EL (cell line): ENCODE measurements at regions not wholly inside any gene's neighbourhood (a gene's known extent, or its start where the extent isn't known, plus 50 kb on each side); places are given as distances from the start of the nearest gene placed in this dataset.
"Not testable (repeated sequence)": the region's sequence is repeated elsewhere in the genome, so short reads cannot be mapped to it uniquely, and the experiment has no call there.

Experiments
- DNase-seq: peaks from one replicate; pipeline ENCODE4 v3.0.0-alpha.2; 2016

GRCh38 chr5:106303911-106304310, 1366.8 kb downstream of the EFNA5 start:
- no peak for DNase-seq

- DNase-seq, result peak; percentile 0
Measured at GRCh38 chr5:106292654-106293053, 1378.1 kb downstream of the EFNA5 start.

DNA sequence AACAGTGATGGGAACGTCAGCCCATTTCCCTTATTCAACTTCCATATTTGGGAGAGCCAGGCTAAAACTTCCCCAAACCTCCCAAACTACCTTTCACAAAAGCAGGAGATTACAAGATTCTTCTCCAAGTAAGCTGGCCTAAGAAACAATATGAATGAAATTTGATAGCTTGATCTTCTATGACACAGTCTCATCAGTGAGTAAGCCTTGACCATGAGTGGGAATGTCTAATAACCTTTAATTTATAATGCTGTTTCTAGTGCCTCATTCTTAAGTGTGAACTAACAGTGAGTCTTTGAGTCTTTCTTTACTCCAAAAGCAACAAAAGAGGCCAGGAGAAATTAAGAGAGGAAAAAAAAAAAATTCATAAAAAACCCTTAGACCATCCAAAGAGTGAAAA, 1379.9 kb downstream of the EFNA5 start:
- DNase-seq, result no peak

DNA sequence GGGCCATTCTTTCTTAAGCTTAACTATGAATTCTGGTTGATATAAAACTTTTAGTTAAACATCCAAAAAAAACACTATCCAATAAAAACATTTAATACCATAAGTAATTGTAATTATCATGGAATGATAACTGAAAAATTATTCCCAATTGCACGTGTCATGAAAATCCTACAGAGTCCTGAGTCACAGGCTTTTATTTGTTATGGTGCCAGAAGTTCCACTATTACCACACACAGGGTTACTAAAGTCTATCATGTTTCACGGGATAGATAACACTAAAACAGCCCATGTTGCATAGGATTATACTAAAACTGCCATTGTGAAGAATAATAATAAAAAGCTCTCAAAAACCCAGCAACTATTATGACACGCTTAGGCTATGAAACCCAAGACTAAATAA, 1381.8 kb downstream of the EFNA5 start:
- no peak for DNase-seq

- no peak for DNase-seq
Measured at GRCh38 chr5:106277540-106278096, 1393.1 kb downstream of the EFNA5 start.

- DNase-seq, result no peak
Measured at GRCh38 chr5:106269252-106269843, 1401.4 kb downstream of the EFNA5 start.

- DNase-seq, result no peak
Measured at GRCh38 chr5:106267256-106267655, 1403.5 kb downstream of the EFNA5 start.

- DNase-seq, result no peak
Measured at GRCh38 chr5:106262395-106262794, 1408.3 kb downstream of the EFNA5 start.

- not testable (repeated sequence) for DNase-seq
Measured at GRCh38 chr5:106259431-106260090, 1411.2 kb downstream of the EFNA5 start.

DNA sequence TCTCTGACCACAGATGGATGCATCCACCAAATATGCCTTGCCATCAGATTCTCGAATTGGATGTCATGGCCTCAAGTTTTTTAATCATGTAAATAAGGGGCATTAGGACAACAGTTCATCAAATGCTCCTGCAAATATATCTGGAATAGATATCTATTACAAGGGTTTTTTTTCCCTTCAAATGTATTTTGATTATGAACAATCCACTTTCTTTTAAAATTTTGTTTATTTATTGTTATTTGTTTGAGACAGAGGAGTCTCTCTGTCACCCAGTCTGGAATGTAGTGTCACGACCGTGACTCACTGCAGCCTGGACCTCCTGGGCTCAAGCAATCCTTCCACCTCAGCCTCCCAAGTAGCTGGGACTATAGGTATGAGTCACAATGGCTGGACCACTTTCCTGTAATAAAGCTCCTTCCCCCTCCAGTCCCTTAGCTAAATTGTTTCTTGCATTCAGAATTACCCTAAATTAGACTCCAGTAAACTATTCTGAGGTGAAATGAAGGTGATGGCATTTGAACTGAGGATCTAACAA, 1412.1 kb downstream of the EFNA5 start:
- DNase-seq, result no peak

DNA sequence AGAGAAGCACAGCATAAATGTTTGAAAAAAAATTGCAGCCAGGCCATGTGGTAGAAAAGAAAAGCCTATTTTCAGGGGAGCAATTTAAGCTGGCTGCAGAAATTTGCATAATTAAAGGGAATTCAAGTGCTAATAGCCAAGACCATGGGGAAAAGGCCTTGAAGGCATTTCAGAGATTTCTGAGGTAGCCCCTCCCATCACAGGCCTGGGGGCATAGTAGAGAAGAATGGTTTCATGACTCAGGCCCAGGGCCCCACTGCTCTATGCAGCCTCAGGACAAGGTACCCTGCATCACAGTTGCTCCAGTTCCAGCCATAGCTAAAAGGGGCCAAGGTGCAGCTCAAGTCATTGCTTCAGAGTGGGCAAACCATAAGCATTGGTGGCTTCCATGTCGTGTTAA, 1416.0 kb downstream of the EFNA5 start:
- DNase-seq, result no peak

DNA sequence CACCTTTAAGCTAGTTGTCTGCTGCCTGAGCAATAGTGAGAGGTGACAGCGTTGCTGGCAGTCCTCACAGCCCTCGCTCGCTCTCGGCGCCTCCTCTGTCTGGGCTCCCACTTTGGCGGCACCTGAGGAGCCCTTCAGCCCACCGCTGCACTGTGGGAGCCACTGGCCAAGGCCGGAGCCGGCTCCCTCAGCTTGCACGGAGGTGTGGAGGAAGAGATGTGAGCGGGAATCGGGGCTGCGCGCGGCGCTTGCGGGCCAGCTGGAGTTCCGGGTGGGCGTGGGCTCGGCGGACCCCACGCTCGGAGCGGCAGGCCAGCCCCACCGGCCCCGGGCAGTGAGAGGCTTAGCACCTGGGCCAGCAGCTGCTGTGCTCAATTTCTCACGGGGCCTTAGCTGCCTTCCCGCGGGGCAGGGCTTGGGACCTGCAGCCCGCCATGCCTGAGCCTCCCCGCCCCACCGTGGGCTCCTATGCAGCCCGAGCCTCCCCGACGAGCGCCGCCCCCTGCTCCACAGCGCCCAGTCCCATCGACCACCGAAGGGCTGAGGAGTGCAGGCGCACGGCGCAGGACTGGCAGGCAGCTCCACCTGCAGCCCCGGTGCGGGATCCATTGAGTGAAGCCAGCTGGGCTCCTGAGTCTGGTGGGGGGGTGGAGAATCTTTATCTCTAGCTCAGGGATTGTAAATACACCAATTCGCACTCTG, 1424.5 kb downstream of the EFNA5 start:
- not testable (repeated sequence) for DNase-seq

DNA sequence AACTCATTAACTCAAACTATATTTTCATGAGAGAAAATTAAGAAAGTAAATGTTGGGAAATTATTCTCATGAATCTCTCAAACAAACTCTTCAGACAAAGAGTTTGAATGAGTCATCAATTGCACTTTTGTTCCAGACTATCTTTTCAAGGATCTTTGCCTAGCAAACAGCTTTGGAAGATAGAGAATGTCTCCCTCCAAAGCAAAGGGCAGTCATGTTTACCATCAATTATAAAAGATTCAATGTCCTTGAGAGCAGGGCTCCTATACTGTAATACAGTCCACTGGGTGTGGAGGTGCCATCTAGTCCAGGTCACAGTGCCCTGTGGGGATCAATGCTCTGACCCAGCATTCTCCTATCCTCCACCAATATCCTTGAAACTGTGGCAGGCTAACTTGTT, 1429.3 kb downstream of the EFNA5 start:
- DNase-seq, result no peak

DNA sequence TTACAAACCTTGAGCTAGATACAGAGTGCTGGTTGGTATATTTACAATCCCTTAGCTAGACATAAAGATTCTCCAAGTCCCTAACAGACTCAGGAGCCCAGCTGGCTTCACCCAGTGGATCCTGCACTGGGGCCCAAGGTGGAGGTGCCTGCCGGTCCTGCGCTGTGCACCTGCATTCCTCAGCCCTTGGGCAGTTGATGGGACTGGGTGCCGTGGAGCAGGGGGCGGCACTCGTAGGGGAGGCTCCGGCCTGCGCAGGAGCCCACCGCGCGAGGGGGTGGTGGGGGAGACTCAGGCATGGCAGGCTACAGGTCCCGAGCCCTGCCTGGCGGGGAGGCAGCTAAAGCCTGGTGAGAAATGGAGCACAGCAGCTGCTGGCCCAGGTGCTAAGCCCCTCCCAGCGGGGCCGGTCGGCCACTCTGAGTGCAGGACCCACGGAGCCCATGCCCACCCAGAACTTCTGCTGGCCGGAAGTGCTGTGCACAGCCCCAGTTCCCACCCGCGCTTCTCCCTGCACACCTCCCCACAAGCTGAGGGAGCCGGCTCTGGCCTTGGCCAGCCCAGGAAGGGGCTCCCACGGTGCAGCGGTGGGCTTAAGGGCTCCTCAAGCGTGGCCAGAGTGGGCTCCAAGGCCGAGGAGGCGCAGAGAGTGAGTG, 1464.7 kb downstream of the EFNA5 start:
- no peak for DNase-seq

GRCh38 chr5:106202035-106202434, 1468.7 kb downstream of the EFNA5 start:
- no peak for DNase-seq

DNA sequence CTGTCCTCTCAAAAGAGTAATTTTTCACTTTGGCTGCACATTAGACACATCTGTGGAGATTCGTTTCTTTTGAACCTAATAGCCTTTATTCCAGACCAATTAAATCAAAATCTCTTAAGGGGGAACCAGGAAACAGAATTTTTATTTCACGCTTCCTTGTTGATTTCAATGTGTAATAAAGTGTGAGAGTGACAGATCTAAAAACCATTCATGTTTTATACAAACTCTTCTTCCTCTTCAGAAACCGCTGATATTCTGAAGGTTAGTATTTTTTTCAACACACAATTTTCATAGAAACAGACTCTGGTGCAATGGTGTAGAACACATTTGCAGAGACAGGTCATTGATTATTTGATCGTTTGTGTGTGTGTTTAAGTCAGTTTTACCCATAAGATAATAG, 1469.8 kb downstream of the EFNA5 start:
- DNase-seq, result no peak

DNA sequence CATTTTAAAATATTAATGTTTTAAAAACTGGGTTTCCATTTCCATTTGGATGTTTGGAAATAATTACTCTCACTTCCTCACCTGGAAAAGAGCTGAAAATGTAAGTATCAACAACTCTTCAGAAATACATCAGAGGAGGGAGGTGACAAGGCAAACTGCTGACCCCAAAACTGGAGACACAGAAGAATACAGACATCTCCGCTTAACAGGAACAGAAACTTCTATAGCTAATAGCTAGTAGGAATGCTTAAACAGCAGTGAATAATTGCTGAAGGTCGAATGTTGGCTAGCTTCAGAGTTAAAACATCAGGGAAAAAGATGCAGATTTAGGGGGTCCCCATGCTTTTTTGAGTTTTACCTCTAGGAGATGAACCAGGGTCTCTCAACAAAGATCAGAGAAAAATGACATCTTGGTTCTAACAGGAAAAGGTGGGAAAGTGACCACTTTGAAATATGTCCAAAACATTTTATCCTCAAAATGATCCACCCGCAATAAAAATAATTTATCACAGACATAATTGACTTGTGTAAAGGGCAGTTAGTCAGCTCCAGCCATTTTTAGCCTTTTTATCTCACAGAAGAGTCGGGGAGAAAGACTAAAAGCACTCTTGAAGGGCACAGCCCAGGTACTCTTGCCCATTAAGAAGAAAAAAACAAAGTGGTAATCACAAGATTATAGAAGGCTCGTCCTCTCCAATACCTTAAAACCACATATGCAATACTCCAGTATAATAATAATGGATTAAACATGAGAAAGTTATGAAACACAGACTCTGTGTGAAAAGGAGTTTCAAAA, 1474.9 kb downstream of the EFNA5 start:
- no peak for DNase-seq

DNA sequence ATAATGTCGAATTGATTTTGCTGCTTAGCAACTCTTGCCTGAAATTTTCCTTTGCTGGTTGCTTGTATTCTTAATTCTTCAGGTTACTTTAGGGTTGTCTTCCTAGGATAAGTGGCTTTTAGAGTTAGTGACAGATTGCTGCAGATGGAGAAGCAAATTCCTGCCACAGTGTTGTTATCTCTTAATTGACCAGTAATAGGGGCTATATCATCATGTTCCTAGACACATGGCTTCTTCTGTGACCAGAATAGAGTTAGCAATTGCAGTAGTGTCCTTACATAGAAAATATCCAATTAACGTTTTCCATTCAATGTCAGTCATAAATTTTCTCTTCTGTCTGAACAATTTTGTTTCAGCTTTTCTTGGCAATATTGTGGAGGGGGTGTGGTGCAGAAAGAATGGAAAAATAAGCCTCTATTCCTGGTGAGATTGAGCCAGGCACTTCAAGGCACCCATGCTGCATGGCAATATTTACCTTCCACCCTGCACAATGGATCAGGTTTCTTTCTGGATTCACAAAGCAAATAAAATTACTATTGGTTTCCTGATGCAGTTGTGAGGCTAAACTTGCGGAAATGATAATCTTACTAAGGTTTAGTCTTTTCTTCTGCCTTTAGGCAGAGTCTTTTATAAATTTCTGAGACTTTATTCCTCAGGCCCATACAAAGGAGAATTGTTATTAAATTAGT, 1481.5 kb downstream of the EFNA5 start:
- no peak for DNase-seq

GRCh38 chr5:106185661-106186081, 1485.1 kb downstream of the EFNA5 start:
- no peak for DNase-seq

DNA sequence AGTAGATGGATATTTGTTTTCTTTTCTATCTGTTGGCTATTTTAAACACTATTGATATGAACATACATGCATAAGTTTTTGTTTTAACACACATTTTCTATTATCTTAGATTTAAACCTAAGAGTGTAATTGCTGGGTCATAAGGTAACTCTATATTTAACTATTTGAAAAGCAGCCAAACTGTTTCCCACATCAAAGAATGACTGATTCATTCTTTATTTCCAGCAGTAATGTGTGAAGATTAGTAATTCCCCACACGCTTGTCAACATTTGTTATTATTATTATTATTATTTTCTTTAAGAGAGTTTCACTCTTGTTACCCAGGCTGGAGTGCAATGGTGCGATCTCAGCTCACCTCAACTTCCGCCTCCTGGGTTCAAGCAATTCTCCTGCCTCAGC, 1495.8 kb downstream of the EFNA5 start:
- no peak for DNase-seq

DNA sequence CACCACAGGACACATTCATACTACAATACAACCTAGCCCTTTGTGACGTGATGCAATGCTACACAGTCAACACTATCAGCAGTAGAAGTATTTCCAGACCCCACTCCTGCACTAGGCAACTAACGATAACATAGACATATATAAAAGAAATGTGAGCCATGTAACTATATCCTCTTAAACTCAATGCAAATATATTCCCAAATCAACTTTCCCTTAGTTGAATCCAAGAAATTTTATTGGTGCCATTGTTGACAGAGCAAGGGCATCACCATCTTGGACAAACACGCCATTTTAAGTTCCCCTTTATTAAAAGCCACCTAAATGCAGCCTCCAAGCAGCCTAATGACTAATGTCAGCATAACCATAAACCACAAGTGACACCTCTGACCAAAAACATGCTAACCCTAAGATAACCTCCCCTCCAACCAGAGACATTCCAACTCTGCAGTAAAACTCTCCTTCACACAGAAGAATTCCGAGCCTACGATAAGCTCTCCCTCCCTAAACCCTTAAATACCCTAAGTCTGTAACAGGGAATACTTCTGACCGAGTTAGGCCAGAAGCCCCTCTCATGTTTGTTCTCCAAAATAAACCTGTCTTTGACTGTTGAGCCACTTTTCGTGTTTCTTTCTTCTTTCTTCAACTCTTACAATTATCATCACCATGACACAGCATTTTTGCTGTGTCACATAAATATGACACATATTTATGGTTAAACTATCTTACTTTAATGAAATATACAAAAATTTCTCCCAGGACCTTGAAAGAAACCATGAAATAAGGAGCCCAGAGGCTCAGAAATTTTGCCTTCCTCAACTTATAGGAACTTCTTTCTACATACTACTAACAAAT, 1497.8 kb downstream of the EFNA5 start:
- no peak for DNase-seq
